Inferior parietal cortex (tissue), 1 donor: ENCODE measurements at regions not wholly inside any gene's neighbourhood (a gene's known extent, or its start where the extent isn't known, plus 50 kb on each side); places are given as distances from the start of the nearest gene placed in this dataset.
"Not testable (repeated sequence)": the region's sequence is repeated elsewhere in the genome, so short reads cannot be mapped to it uniquely, and the experiment has no call there.

Source experiments
- DNase-seq: peaks from one replicate; pipeline ENCODE4 v3.0.0-alpha.2; 2016; ENCODE audit errors: extremely low spot score

- no peak for DNase-seq
These were observed 2246.0 kb downstream of the ARAP2 start for GRCh38 chr4:33998291-33998690.

DNA sequence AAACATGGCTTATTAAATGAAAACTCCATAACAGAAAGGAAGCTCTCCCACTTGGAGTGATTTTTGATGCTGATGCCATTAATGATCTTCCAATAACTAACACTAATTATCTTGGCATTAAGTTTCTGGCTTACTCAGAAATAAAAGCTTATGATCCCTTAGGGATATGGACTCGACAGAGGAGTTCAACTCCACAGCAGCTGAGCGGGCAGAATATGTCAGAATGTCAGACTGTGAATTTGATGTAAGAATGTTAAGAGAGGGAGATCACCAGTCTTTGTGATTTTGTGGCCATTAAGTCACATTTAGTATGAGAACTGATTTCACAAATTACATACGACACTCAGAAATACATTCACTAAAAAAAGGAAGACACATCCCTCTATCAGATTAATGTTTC lies 2244.0 kb downstream of the ARAP2 start:
- DNase-seq = no peak

- not testable (repeated sequence) for DNase-seq
These were observed 2237.8 kb downstream of the ARAP2 start for GRCh38 chr4:34006540-34006939.

GRCh38 chr4:34009951-34010350 lies 2234.4 kb downstream of the ARAP2 start:
- DNase-seq = no peak

- no peak for DNase-seq
These were observed 2233.4 kb downstream of the ARAP2 start for GRCh38 chr4:34010751-34011519.

- no peak for DNase-seq
These were observed 2209.1 kb downstream of the ARAP2 start for GRCh38 chr4:34035225-34035624.

DNA sequence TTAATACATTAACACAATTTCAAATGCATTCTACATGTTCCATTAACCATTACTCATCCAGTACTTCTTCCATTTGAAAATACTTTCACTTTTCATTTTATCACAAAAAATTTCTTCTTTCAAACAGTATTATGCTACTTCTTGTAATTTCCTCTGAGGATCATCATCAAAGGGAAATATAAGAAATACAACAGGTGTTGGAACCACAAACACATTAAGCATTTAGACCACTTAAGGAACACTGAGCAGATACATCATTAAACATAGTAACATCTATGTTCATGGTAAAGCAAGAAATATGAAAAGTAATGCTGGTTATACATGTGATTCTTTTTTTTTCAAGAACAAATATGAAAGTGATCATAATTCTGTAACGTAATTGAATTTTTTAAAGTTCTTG lies 2207.0 kb downstream of the ARAP2 start:
- no peak for DNase-seq

- no peak for DNase-seq
These were observed 2204.5 kb downstream of the ARAP2 start for GRCh38 chr4:34039766-34040165.

- DNase-seq = no peak
These were observed 2201.2 kb downstream of the ARAP2 start for GRCh38 chr4:34043131-34043530.

- DNase-seq = no peak
These were observed 2197.7 kb downstream of the ARAP2 start for GRCh38 chr4:34046580-34046979.

- DNase-seq = no peak
These were observed 2197.0 kb downstream of the ARAP2 start for GRCh38 chr4:34047363-34047762.

DNA sequence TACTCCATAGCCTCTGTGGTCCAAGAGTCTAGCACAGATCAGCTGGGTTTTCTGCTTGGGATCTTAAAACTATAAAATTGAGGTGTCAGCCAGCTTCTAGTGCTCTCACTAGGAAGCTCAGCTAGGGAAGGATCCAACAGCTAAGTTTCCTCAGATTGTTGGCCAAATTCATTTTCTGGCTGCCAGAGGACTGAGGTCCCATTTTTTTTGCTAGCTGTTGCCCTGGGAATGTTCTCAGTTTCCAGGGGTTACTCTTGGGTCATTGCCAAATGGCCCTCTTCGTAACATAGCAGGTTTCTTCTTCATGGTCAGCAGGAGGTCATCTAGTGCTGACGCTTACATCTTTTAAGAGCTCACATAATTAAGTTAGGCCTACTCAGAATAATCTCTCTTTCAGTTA lies 2178.2 kb downstream of the ARAP2 start:
- no peak for DNase-seq

- no peak for DNase-seq
These were observed 2152.9 kb downstream of the ARAP2 start for GRCh38 chr4:34091451-34091850.

DNA sequence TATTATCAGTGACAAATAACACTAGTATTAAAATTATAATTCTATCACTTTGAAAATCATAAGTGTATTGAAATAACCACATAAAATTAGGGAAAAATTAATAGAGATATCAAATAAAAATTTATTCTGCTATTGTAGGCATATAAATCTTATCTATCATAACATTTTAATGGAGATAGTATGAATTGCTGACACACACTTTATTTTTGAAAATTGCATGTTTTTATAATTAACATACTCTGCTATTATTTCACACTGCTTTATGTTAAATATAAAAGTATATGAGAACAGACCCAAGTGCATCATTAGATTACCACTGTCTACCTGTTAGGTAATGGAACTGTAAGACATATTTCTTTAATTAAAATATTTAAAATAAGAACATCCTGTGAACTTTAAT lies 2150.2 kb downstream of the ARAP2 start:
- no peak for DNase-seq

DNA sequence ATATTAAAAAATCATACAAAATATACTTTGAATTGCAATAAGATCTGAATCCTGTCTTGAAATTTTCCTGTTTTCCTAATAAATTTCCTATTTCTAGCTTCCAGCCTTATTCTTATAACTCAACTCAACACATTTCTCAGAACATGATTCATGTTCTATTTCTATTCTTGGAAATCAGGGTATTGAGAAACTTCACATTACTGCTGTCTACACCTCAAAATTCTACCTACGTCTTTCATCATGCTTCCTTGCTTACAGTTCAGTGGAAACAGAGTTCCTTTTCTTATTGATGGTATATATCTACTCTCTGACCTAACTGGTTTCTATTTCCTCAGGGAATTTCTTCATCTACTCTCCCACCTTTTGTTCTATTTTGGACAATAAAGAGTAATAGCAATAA lies 2139.0 kb downstream of the ARAP2 start:
- DNase-seq = no peak

- no peak for DNase-seq
These were observed 2135.9 kb downstream of the ARAP2 start for GRCh38 chr4:34108391-34108790.

DNA sequence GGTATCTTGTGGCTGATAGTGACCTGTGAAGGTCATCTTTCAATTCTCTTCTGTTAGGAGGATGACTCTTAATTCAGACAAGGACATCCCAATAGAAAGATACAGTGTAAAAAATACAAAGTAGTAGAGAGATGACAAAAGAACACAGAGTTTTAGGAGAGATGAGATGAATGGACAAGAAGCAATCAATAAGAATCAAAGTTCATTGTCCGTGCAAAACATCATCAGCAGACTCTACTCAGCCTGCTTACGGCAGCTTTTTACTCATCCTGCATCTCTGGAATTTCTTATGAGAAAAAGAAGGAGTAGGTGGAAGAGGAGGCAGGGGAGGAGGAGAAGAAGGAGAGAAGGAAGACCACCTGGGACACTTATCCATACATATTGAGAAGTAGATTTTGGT lies 2131.7 kb downstream of the ARAP2 start:
- DNase-seq = no peak

DNA sequence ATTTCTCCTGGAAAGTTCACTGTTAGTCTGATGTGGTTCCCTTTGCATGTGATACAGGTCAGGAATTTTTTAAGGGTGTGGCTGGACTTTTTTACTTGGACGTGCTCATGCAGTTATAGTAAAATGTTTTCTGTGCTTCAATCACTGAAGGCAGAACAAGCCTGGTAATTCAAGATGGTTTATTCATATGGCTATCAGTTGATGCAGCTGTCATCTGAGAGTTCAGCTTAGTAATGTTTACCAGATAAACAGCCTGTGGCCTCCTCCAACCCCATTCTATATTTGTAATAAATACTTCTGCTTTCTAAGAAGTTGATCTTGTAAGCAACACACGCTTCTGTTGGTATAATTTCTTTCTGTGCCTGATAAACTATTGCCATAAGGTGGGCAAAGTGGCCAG lies 2105.9 kb downstream of the ARAP2 start:
- DNase-seq = no peak

DNA sequence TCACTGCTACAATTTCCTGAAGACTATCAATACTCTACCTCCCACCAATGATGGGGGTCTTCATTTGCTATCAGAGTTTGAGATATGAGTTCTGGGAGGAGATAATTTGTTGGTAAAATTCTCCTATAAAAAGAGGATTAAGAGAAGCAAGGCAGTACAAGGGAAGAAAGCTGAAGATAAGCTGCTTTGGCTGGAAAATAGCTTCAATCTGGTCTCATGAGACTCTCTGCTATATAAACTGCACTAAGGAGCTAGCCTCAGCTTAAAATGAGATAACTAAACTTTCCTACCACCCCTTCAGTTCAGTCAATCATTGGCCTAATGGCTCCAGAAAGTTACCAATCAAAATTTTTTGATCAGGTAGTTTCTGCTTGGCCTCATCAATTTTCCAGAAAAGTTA lies 2105.0 kb downstream of the ARAP2 start:
- no peak for DNase-seq

DNA sequence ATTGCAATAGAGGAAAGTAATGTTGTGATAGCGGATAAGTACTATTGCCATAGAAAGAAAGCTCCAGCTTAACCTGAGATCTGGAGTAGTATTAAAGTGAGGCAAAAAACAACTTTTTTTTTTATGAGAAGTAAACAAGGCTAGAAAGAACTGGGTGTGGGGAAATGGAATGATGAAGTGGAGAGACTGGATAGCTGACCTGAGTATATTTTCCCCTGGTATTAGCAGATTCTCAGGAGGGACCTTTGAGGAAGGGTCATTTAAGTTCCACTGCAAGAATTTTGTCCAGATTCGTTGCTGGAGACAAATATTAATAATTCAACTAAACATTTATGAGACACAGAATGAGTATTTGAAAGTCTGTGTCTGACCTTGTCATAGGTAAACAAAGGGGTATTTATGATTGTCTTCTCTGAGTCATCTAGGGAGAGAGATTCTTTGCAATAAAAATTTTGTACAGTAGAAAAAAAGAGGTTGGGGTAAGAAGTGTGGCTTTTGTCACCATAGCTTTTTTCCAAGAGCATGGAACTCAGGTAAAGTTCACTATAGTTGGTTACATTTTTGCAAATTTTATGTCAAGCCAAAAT lies 2095.9 kb downstream of the ARAP2 start:
- no peak for DNase-seq

- DNase-seq = no peak
These were observed 2086.8 kb downstream of the ARAP2 start for GRCh38 chr4:34157547-34157946.

- DNase-seq = no peak
These were observed 2085.4 kb downstream of the ARAP2 start for GRCh38 chr4:34158878-34159277.

DNA sequence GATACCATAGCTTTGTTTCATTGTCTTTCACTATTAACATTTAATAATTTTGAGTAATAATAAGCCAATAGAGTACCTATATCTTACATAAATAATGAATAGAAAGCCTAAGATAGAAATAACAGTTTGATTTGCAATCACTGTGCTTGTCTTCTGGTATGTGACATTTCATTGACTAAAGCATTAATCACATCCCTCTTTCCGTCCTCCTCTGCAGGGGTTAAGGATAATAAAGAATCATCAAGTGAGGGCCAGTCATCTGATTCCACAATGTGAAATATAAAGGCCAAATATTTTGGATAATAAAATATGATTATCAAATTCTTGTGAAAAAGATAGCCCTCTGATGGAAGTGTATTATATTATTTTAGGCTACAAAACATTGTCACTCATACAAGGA lies 2073.4 kb downstream of the ARAP2 start:
- DNase-seq = no peak

- no peak for DNase-seq
These were observed 2067.7 kb downstream of the ARAP2 start for GRCh38 chr4:34176609-34177008.
